ENCODE measurements at regions not wholly inside any gene's neighbourhood (a gene's known extent, or its start where the extent isn't known, plus 50 kb on each side); places are given as distances from the start of the nearest gene placed in this dataset.

DNA sequence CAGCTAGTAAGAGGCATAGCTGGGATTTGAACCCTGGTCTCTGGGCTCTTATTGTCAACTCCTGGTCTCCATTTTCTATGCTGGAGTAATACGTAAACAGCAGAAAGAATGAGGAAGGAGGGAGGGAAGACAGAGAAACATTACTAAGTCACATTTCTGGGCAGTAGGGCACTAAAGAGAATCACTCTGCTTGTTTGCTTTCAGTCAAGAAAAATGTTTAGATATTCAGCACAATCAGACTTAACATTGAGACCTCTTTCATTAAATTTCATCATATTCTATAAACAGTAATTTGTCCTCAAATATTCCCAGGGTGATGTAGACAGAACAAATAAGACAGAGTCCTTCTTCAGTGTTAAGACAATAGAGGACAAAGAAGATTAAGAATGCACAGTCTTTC is 67.7 kb upstream of the BNC1 start:
- TF ChIP-seq, protein P1, sequence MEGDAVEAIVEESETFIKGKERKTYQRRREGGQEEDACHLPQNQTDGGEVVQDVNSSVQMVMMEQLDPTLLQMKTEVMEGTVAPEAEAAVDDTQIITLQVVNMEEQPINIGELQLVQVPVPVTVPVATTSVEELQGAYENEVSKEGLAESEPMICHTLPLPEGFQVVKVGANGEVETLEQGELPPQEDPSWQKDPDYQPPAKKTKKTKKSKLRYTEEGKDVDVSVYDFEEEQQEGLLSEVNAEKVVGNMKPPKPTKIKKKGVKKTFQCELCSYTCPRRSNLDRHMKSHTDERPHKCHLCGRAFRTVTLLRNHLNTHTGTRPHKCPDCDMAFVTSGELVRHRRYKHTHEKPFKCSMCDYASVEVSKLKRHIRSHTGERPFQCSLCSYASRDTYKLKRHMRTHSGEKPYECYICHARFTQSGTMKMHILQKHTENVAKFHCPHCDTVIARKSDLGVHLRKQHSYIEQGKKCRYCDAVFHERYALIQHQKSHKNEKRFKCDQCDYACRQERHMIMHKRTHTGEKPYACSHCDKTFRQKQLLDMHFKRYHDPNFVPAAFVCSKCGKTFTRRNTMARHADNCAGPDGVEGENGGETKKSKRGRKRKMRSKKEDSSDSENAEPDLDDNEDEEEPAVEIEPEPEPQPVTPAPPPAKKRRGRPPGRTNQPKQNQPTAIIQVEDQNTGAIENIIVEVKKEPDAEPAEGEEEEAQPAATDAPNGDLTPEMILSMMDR (IDR thresholded peaks at IDR 0.05): no peak
- no peak for TF ChIP-seq POLR2A (IDR thresholded peaks at IDR 0.05)
